ENCODE measurements at regions not wholly inside any gene's neighbourhood (a gene's known extent, or its start where the extent isn't known, plus 50 kb on each side); places are given as distances from the start of the nearest gene placed in this dataset.

DNA sequence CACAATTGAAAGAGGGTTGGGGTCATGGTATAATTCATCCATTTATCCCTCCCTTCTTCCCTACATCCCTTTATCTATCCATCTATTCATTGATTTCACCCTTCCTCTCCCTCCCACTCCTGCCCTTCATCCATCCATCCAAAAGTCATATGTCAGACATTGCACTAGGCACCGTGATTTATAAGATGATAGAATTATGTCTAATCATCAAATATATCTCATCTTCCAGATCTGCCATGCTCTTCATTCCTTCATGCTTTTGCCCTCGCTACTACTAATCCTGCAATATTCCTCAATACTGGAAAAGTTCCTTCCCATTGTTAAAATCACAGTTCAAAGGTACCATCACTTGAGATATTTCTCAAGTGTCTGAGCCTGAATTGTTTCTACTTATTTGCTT, 335.2 kb upstream of the CDH11 start:
- no peak for DNase-seq (ENCODE audit: low read depth in 4 of 4, low spot score in 3 of 4)

DNA sequence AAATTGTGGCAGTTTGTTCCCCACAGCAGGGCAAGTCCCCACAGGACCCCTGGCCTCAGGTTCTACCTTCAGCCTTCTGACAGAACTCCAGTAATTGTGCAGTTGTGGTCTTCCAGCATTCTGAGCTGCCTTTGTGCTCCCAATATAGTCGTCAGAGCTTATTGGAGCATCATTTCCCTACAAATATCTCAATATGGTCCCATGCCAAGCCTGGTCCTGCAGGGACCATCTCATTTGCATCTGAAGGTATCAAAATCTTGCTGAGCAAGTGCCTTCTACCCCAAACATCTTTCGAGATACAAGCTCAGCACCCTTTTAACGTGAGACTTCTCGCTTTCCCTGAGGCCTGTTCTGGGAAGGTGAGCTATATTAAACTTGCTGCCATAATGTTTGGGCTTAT, 333.9 kb upstream of the CDH11 start:
- DNase-seq (ENCODE audit: low read depth in 4 of 4, low spot score in 3 of 4) = no peak

DNA sequence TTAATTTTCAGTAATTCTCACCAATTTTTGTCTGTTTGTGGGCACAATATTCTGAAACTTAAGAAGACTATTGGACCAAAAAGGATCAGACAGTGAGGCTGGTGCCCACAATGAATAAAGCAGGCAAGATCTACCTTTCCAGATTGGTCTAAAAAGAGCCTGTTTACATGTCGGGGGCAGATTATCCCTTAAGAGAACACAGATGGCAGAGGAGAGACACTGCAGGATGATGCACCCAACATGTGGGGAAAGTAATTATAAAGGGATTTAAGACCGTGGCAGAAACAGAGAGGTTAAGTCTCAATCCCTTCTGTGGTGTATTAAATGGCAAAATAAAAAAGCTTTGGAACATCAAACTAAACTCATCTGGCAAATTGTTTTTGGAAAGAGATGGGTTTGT, 331.8 kb upstream of the CDH11 start:
- DNase-seq (ENCODE audit: low read depth in 4 of 4, low spot score in 3 of 4) = no peak

DNA sequence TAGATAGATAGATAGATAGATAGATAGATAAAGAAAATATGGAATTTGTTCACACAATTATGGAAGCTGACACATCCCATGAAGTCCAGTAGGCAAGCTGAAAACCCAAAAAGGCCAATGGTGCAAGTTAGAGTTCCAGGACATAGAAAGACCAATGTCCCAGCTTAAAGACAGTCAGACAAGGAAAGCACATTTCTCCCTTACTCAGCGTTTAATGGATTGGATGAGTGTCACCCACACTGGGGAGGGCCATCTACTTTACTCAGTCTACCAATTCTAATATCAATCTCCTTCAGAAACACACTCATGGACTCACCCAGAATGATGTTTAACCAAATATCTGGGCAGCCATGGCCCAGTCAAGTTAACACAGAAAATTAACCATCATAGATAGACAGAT, 327.7 kb upstream of the CDH11 start:
- no peak for DNase-seq (ENCODE audit: low read depth in 4 of 4, low spot score in 3 of 4)

DNA sequence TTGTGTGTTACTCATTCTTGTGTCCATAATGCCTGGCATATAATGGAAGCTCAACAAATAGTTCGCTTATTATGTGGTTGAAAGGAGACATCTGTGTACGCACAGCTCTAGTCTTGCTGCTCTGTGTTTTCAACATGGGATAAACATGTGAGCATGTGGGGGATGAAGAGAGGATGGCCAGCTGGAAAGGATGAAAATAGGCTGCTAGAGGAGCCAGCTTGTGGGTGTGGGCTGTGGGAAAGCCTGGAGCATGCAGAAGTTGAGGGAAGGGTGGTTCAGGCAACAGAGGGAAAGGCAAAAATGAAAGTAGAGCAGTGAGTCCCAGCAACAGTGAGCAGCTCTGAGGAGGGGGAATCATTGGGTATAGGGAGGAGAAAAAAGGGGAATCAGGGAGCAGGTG, 324.6 kb upstream of the CDH11 start:
- DNase-seq (ENCODE audit: low read depth in 4 of 4, low spot score in 3 of 4) = no peak

- no peak for DNase-seq (ENCODE audit: low read depth in 4 of 4, low spot score in 3 of 4)
These were observed 323.7 kb upstream of the CDH11 start for GRCh38 chr16:65445313-65446260.

DNA sequence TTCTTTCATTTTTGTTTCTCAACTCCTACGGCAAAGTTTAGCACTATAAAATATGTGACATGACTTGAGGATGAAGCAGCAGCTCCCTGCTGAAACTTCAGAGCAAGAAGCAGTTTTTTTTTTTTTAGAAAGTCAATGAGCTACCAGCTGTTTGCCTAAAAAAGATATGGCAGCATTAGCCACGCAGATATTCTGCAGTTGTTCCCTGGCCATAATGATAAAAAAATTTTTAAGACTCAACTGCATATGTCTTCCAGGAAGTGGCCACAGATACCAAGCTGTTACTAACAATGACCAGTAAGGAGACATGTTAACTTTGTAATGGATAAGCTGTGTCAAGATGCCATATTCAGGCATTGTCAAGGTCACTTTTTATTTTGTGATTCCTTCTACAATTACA, 319.6 kb upstream of the CDH11 start:
- no peak for DNase-seq (ENCODE audit: low read depth in 4 of 4, low spot score in 3 of 4)

DNA sequence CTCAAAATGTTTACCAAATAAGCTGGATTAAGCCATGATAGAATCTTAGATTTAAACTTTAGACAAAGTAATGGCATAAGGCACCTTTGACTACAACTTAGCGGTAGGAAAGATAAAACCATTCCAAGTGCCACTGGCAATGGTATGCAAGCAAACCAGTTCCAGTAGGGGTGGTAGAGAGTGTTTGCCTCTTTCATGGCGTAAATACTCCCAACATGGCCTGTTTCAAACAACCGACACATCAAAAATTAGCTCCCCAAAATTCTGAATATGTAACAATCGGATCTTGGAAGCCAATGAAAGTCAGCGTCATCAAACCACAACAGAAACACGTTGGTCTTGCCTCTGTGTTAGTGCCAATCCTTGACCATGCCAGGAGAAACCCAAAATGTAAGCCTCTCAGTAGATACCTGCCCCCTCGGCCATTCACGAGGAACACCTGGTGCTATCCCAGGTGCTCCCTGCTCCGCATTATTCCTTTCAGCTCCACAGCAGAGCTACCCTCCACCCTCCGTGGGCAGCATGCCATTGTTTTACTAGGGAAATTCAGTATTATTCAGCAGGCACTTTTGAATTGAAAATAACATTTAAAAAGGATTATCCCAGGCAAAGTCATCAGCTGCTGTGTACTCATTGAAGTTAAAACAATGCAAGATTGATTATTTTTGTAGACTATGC, 307.8 kb upstream of the CDH11 start:
- DNase-seq (ENCODE audit: low read depth in 4 of 4, low spot score in 3 of 4) = no peak

- no peak for DNase-seq (ENCODE audit: low read depth in 4 of 4, low spot score in 3 of 4)
These were observed 304.6 kb upstream of the CDH11 start for GRCh38 chr16:65426484-65426883.

GRCh38 chr16:65422934-65423333, 301.1 kb upstream of the CDH11 start:
- DNase-seq (ENCODE audit: low read depth in 4 of 4, low spot score in 3 of 4) = no peak

- no peak for DNase-seq (ENCODE audit: low read depth in 4 of 4, low spot score in 3 of 4)
These were observed 299.7 kb upstream of the CDH11 start for GRCh38 chr16:65421596-65421995.

DNA sequence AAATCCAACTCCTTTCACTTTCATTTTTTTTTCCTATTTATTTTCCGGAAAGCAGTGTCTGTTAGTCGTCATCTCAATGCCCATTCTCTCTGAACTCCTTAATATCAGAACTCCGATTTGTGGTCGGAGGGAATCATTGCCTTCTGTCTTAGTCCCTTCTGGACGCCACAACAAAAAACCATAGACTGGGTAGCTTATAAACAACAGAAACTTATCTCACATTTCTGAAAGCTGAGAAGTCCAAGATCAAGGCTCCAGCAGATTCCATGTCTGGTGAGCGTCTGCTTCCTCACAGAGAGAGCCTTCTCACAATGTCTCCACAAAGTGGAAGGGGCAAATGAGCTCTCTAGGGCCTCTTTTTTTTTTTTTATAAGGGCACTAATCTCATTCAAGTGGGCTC, 296.6 kb upstream of the CDH11 start:
- no peak for DNase-seq (ENCODE audit: low read depth in 4 of 4, low spot score in 3 of 4)

- DNase-seq (ENCODE audit: low read depth in 4 of 4, low spot score in 3 of 4) = no peak
These were observed 293.6 kb upstream of the CDH11 start for GRCh38 chr16:65415460-65415859.

DNA sequence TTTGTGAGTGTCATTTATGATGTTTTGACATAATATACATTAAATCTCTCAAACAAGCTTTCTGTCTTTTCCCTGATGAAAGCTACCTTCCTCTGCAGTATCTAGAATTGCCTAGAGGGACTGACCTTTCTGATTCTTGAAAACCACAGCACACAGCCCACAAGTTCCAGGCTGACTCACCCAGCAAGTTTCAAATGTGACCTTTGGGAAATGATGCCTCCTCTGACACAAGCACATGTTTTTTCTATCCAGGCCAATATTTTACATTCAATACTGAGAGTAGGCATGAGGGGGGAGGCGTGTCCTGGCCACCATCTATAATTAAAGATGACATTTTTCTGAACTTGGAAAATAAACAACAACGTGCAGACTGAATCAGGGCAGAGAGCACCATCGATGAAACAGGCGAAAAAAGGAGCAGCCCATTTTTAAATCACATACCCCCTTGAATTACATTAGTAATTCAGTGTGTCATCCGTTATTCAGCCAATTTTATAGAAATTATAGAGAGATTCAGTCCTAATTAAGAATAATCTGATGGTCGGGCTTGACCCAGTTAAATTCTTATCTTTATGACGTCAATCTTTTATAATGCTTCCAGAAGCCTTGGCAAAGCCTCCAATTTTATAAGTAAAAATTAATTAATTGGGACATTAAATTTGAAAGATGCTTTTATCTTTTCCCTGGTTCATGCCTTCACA, 292.6 kb upstream of the CDH11 start:
- no peak for DNase-seq (ENCODE audit: low read depth in 4 of 4, low spot score in 3 of 4)

- DNase-seq (ENCODE audit: low read depth in 4 of 4, low spot score in 3 of 4) = no peak
These were observed 292.0 kb upstream of the CDH11 start for GRCh38 chr16:65413861-65414260.

GRCh38 chr16:65410801-65411200, 288.9 kb upstream of the CDH11 start:
- DNase-seq (ENCODE audit: low read depth in 4 of 4, low spot score in 3 of 4) = no peak

DNA sequence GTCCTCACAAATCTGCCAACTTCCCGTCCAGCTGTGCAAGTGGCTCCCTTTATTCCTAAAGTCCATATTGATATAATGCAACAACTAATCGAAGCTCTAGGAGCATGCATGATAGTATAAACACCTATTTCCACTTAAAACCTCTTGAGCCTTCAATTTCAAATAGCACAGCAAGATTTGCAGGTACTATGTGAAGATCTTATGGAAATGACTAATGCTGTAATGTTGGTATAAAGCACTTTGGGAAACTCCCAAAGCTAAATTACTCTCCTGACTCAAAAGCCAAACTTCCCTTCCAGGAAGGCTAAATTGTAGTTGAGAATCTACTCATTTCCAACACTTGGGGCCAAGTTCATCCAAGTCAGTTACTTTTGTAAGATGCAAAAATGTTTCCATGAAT, 287.6 kb upstream of the CDH11 start:
- DNase-seq (ENCODE audit: low read depth in 4 of 4, low spot score in 3 of 4) = no peak

GRCh38 chr16:65406933-65407332, 285.1 kb upstream of the CDH11 start:
- DNase-seq (ENCODE audit: low read depth in 4 of 4, low spot score in 3 of 4) = no peak

GRCh38 chr16:65406116-65406515, 284.3 kb upstream of the CDH11 start:
- DNase-seq (ENCODE audit: low read depth in 4 of 4, low spot score in 3 of 4) = no peak

DNA sequence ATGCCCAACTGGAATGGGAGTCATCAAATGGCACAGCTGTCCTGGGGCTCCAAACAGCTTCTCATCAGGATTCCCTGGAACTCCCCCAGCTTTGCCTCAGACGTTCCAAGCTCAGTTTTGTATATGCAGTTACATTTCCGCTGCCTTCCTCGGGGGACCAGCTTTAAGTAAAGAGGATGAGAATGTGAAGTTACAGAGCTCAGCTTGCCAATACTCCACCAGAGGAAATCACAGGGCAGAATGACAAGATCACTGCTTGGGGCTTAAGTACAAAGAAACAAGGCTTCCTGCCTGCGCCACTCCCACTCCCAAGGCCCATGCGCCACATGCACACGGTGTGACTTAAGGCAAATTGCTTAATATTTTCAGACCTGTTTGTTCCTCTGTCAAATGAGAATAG, 272.4 kb upstream of the CDH11 start:
- DNase-seq (ENCODE audit: low read depth in 4 of 4, low spot score in 3 of 4) = no peak

DNA sequence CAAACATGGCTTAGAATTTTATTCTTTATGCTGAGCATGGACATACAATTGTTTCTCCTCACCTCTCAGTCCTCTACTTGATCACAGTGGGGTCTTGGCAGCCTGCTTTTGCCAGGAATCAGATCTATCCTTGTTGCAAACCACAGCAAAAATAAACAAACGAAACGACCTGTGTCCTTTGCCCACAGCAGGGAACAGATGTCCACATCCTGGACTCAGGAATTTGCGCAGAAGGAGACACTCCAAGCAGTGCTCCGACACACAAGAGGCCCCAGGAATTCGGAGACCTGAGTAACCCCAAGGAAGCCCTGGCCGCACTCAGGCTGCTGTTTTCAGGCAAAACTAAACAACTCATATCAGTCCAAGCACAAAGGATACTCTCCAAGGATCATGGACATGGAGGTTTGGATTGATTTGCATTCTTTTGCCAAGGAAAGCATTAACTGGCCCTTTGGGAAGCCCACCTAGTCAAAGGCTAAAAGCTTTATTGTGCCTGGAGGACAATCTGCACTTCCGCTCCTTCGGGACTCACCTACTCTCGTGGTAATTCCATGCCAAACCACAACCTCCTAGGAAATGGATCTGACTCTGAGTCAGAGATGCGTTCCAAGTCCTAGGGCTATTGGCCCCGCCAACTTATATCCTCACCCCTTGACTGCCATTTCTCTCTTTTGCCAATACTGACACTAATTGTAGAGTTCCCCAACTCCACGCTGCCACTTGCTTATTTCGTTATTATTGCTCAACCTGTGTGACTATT, 271.1 kb upstream of the CDH11 start:
- no peak for DNase-seq (ENCODE audit: low read depth in 4 of 4, low spot score in 3 of 4)
